Chondrocyte (in vitro differentiated cells): ENCODE measurements at regions not wholly inside any gene's neighbourhood (a gene's known extent, or its start where the extent isn't known, plus 50 kb on each side); places are given as distances from the start of the nearest gene placed in this dataset.

Experiments used
- DNase-seq: peaks from one replicate; pipeline ENCODE4 v3.0.0; 2021; ENCODE audit warnings: mixed read lengths, low spot score
- H3K27ac Mint-ChIP-seq: one replicate; pipeline ENCODE4 v1.8.0; 2021; ENCODE audit warnings: mild to moderate bottlenecking, moderate library complexity, mixed read lengths; ENCODE audit not compliant: unreplicated experiment
- H3K27me3 Mint-ChIP-seq: 2 replicates; pipeline ENCODE4 v1.8.0; 2021; ENCODE audit warnings: low read depth, mixed read lengths
- H3K36me3 Mint-ChIP-seq: 2 replicates; pipeline ENCODE4 v1.8.0; 2021; ENCODE audit warnings: low read depth, mixed read lengths
- H3K4me1 Mint-ChIP-seq: 2 replicates; pipeline ENCODE4 v1.8.0; 2021; ENCODE audit warnings: low read depth, mild to moderate bottlenecking, mixed read lengths
- H3K4me3 Mint-ChIP-seq: one replicate; pipeline ENCODE4 v1.8.0; 2021; ENCODE audit warnings: mild to moderate bottlenecking, moderate library complexity, mixed read lengths; ENCODE audit not compliant: unreplicated experiment
- H3K9me3 Mint-ChIP-seq: 2 replicates; pipeline ENCODE4 v1.8.0; 2021; ENCODE audit warnings: low read depth, mixed read lengths
- CTCF ChIP-seq: fragments of 200-600 bp; sonication (generic); IDR thresholded peaks from 2 replicates; pipeline ENCODE4 v1.5.0; 2021; ENCODE audit warnings: antibody characterized with exemption, mild to moderate bottlenecking, moderate library complexity

GRCh38 chr6:115396112-115396906, 664.4 kb downstream of the FRK start:
- Mint-ChIP-seq H3K4me3 (no peak overlapping the region), H3K27ac (no peak overlapping the region), H3K4me1 (no peaks in the 10 kb centered on the region), H3K9me3 (peaks cover 19% of the 10 kb centered on the region), H3K36me3 (peaks cover 2% of the 10 kb centered on the region), H3K27me3 (no peaks in the 10 kb centered on the region)
- no peak for DNase-seq
- TF ChIP-seq CTCF, result no peak

DNA sequence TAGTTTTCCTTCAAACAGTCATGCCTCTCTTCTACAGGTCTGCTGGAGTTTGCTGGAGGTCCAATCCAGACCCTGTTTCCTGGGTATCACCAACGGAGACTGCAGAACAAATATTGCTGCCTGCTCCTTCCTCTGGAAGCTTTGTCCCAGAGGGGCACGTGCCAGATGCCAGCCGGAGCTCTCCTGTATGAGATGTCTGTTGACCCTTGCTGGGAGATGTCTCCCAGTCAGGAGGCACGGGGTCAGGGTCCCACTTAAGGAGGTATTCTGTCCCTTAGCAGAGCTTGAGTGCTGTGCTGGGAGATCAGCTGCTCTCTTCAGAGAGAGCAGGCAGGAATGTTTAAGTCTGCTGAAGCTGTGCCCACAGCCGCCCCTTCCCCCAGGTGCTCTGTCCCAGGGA, 666.9 kb downstream of the FRK start:
- no peak for TF ChIP-seq CTCF
- Mint-ChIP-seq H3K9me3 (peaks cover 31% of the 10 kb centered on the region), H3K27me3 (no peaks in the 10 kb centered on the region), H3K27ac (no peak overlapping the region), H3K4me1 (no peaks in the 10 kb centered on the region), H3K4me3 (no peak overlapping the region), H3K36me3 (peaks cover 7% of the 10 kb centered on the region)
- no peak for DNase-seq

DNA sequence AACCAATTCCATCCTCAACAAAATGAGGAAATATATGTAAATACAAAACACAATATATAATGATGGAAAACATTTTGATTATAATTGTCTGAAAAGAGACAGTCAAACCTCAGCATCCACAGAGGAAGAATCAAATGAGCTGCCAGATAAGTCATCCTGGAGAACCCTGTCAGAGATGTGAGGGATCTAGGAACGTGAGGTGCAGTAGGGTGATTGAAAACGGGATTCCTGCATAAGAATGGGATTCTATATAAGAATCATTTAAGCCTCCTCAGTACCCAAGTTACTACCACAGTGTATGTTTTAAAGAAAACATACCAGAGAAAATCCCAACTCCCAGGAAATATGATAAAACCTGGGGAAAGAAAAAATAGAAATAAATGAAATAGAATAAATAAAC, 690.5 kb downstream of the FRK start:
- H3K9me3 Mint-ChIP-seq, result peaks cover 9% of the 10 kb centered on the region
- peaks cover 2% of the 10 kb centered on the region for H3K36me3 Mint-ChIP-seq
- DNase-seq, result no peak
- H3K27me3 Mint-ChIP-seq, result peaks cover 1% of the 10 kb centered on the region
- no peak for TF ChIP-seq CTCF
- H3K4me3 Mint-ChIP-seq, result no peak overlapping the region
- no peaks in the 10 kb centered on the region for H3K4me1 Mint-ChIP-seq
- H3K27ac Mint-ChIP-seq, result no peak overlapping the region

- no peak for DNase-seq
- Mint-ChIP-seq H3K27me3 (peaks cover 1% of the 10 kb centered on the region), H3K4me3 (no peak overlapping the region), H3K36me3 (peaks cover 2% of the 10 kb centered on the region), H3K4me1 (no peaks in the 10 kb centered on the region), H3K9me3 (peaks cover 12% of the 10 kb centered on the region), H3K27ac (no peak overlapping the region)
- no peak for TF ChIP-seq CTCF
These were observed 694.9 kb downstream of the FRK start for GRCh38 chr6:115365783-115366182.

DNA sequence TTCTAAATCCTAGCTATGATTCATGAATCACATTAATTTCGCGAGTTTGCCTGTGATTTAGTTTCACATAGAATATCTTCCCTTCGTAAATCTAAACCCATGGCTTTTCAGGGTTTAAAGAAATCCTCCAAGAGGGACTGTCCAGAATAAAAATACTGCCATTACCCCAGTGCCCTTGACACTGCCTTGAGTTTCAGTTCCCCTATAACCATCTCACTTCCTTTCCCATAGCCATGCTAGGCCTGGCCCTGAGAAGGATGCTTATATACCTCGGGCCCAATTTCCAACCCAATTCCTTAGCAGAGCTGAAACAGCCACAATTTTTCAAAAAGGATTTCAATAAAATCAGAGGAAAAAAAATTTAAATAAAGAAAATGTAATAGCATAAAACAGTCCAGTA, 697.3 kb downstream of the FRK start:
- peaks cover 2% of the 10 kb centered on the region for H3K27me3 Mint-ChIP-seq
- no peak for TF ChIP-seq CTCF
- DNase-seq, result no peak
- peaks cover 2% of the 10 kb centered on the region for H3K36me3 Mint-ChIP-seq
- no peak overlapping the region for H3K4me3 Mint-ChIP-seq
- peaks cover 12% of the 10 kb centered on the region for H3K9me3 Mint-ChIP-seq
- no peak overlapping the region for H3K27ac Mint-ChIP-seq
- no peaks in the 10 kb centered on the region for H3K4me1 Mint-ChIP-seq
